ENCODE measurements at regions not wholly inside any gene's neighbourhood (a gene's known extent, or its start where the extent isn't known, plus 50 kb on each side); places are given as distances from the start of the nearest gene placed in this dataset.

GRCh38 chr14:101254805-101255764 is 306.2 kb upstream of the DIO3 start:
- TF ChIP-seq CTCF (conservative IDR thresholded peaks at IDR 0.05; ENCODE audit: low read length) (no peak), EZH2phosphoT487 (IDR thresholded peaks at IDR 0.05; ENCODE audit: borderline replicate concordance, low read depth, low read length) (no peak)

All from OCI-LY7 (cell line).